ENCODE measurements at regions not wholly inside any gene's neighbourhood (a gene's known extent, or its start where the extent isn't known, plus 50 kb on each side); places are given as distances from the start of the nearest gene placed in this dataset.

DNA sequence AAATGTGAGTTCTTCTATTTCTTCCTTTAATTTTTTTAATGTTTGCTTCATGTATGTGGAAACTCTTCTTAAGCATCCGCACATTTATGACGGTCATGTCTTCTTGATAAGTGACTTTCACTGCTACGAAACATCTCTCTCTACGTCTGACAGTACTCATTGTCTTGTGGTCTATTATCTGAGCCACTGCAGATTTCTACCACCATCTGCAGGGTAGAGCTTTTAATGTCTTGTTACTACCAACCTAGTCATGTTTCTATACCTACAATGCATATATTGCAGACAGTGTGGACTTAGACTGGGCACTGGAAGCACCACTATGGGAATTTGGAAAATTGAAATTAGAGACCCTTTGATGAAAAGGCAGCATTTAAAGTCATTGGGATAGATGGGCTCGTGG, 75.4 kb upstream of the ARHGEF7 start:
- intact Hi-C loops (cut with micrococcal nuclease), result no loop called here

DNA sequence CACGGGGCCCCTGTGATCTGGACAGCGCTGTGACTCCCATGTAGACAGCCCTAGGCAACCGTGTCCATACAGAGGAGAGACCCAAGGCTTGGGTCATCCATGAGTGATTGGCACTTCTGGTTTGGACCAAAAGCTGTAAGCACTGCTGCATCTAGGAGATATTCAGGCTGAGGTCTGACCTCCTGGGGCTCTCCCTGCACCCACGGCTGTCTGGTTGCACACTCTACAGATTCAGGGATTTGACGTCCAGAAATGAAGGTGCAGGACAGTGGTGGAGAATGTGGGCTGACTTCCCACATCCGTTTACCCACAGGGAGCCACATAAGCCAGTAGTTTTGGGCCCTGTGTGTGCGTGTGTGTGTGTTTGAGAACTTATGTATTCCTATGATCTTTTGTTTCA, 76.2 kb upstream of the ARHGEF7 start:
- intact Hi-C loops (cut with micrococcal nuclease), result no loop called here

DNA sequence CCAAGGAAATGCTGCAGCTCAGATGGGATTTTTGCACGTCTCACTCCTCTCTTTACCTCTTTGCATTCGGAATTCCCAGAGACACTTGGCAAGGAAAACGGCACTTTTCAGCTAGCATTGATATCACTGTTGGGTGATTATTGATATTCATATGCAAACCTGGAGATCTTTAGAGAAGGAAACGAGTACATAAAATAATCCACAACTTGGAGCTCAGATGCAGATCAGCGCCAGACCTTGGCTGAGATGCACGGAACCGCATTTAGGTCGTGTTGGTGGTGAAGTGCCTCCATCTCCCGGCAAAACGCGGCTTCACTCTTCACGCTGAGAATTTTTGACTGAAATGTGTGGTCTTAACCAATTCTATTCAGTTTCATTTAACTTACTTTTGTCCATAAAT, 77.2 kb upstream of the ARHGEF7 start:
- intact Hi-C loops (cut with micrococcal nuclease), result no loop called here

DNA sequence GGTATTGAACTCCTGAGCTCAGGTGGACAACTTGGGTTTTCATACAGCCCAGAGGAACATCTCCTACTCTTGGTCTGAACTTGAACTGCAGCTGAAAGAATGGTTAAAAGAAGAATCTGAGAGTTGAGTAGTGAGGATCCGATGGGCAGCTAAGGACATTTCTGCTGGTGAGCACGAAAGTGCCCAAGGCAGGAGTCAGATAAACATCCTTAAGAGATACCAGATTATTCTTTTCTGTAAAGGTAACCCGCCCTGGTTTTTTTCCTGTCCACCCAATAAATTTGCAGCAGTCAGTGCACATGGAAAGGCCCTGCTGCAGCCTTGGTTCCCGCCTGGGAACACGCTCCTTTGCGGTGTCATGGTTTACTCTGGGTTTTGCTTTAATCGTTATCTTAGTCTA, 78.4 kb upstream of the ARHGEF7 start:
- intact Hi-C loops (cut with micrococcal nuclease), result no loop called here

DNA sequence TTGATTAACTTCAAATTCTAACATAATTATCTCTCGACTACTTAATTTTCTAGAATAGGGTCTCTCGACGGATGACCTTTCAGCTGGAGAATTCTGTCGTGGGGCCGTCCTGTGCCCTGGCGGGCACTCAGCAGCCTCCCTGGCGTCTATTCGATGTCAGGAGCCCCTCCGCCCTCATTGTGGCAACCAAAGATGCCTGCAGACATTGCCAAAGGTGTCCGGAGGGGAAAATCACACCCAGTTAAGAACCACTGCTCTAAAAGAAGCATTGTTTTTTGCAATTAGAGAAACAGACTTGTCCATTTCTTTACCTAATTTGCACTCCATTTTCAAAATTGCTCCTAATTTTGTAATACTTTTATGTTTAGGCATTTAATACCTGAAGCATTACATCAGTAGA, 79.2 kb upstream of the ARHGEF7 start:
- intact Hi-C loops (cut with micrococcal nuclease), result no loop called here

DNA sequence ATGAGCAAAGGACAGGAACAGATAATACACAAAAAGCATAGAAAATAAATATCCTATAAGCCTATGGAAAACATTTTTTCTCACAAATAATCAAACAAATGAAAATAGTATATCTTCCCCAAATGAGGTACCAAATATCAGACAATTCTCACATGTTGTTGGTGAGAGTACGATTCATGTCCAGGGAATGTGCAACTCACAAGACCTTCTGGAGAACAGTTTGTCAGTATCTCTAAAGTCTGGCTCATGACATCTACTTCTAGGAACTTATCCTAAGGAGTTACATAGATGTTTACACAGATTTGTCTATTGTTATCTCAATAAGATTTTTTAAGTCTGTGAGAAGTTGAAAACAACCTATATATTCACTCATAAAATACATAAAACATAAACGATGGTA, 80.3 kb upstream of the ARHGEF7 start:
- intact Hi-C loops (cut with micrococcal nuclease), result no loop called here

DNA sequence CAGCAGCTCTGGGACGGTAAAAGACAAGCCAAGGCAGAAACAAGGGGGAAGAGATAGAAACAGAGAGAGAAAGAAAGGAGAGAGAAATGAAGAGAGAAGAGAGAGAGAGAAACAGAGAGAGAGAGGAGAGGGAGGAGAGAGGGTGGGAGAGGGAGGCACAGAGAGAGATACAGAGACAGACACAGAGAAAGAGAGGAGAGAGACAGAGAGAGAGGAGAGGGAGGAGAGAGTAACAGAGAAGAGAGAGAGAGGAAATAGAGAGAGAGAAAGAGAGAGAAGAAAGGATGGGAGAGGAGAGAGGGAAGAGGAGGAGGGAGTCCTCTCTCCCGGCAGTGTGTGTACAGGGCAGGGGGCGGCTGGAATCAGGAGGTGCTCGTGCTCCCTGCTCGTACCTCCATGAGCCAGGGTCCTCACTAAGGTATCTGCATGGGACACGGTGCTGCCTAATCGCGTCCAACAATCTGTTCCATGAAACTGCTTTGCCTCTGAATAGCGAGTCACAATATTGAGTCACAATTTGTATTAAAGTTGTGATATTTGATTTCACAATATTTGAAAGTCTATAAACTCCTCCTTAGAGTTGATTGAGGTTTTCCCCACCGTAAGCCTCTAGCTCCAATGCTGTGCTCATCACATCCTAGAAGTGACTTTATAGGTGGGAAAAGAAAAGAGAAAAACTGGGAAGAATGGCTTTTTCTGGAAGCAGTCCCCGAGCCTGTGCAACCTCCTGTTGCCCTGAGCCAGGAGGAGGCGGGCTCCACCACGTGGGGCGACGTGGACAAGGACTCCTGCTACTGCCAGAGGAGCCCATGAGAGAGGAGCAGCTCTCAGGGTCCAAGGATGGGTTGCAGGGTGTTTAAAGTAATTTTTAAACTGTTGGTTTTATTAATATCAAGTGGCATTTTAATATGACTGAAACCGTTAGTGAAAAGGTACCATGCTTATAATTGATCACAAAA, 81.7 kb upstream of the ARHGEF7 start:
- intact Hi-C loops (cut with micrococcal nuclease), result no loop called here

DNA sequence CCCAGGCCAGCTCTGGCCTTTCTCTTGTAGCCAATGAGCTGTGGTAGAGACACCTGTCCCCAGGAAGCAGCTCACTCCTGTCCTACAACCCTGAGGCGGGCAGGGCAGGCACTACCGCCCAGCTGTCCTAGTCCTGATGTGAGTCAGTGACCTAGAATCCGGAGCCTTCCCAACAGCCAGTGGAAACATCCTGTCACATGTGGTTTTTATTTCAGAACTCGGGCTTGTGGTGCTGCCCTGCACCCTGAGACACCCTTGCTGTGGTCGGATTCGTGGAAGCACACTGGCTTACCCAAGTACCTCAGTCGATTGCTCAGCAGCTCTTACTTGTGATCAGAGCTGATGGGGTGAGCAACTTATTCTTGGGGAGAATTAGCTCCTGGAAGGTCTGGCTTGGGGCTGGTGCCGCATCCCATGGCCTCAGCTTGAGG, 83.6 kb upstream of the ARHGEF7 start:
- intact Hi-C loops (cut with micrococcal nuclease), result no loop called here

DNA sequence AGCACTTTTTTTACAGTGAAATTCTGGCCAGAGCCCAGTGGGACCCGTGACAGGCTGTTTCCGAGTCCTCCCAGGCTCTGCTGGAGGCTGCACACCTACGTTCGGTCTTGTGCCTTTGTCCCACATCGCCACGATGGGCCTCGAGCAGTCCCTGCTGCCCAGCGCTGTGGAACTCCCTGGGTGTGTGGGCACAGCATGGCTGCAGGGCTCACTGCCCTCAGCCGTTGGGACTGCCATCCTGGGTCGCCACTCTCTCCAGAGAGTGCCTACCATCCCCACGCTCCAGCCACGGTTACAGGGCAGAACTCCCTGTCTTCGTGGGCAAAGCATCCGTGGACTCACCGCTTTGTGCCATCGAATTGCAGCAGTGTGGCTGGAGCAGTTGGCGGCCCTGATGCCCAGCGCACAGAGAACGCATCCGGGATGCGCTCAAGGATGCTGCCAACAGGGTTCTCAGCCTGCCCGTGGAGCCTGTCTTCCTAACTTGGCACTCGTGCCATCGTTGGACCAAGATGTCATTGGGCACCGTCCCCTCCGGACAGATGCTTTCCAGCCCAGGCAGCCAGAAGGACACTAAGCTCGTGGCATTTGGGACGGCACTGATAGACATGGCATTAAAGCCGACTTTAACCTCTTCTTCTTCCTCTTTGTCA, 85.0 kb upstream of the ARHGEF7 start:
- intact Hi-C loops (cut with micrococcal nuclease), result no loop called here

DNA sequence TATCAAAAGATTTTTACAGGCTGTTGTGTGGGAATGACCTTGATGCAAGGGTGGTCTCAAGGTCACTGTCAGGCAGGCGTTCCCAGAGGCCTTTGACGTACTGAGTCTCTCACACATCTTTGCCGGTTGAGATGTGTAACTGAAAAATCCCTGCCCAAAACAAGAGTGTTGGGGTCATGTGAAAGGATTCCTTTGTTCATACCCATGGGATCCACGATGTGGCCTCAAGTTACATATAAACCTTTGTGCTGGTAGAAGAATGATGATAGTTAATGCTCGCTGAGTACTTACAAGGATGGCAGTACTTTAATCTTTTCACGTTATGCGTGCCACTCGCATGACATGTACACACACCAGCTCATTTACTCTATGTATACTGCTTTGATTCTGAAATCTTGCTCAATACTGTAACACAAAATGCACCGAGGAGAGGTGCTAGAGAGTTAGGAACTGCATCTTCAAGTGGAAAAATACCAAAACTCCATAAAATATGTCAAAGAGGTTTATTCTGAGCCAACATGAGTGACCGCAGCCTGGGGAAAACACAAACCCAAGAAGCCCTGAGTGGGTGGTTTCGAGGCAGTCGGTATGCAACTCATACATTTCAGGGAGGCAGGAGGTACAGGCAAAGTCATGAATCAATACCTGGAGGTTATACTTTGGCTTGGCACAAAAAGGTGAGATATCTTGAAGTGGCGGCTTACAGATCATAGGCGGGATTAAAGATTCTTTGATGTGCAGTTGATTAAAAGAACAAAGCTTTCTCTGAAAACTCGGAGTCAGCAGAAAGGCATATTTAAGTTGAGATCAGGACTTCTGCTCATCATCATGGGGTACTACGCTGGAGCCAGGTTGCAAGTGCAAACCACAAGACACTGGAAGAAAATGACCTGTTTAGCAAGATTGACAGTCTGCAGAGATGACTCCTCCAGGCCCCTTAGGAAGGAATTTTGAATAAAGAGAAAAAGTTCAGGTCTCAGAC, 87.4 kb upstream of the ARHGEF7 start:
- intact Hi-C loops (cut with micrococcal nuclease), result no loop called here

DNA sequence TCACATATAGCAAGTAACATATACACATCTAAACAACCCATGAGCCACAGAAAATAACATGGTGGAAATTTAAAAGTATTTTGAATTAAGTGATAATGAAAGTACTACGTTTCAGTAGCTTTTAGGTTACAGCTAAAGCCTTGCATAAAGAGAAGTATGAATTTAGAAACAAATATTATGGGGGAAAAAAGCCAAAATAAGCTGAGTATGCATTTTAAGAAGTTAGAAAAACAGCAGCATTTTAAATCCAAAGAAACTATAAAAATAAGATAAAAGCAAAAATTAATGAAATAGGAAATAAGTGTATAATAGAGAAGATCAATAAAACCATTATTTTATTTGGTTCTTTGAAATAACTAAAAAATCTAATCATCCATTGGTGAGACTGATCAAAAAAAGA, 89.8 kb upstream of the ARHGEF7 start:
- intact Hi-C loops (cut with micrococcal nuclease), result no loop called here

DNA sequence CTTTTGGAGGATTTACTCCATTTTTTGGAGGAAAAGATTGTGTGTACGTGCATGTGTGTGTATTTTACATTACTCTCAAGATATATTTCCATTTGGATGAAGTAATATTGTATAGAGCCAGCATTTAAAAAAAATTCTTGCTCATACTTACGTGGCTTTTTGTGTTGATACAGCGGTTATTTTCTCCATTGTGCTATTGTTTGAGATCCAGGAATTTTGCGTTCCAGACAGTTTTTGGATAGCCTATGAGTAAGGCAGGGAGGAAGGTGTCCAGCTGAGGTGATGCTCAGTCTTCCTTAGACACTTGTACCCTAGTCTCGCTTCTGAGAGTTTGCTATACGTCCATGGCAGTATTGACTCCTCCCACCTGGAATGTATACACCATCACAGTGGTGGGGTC, 92.2 kb upstream of the ARHGEF7 start:
- intact Hi-C loops (cut with micrococcal nuclease), result no loop called here

DNA sequence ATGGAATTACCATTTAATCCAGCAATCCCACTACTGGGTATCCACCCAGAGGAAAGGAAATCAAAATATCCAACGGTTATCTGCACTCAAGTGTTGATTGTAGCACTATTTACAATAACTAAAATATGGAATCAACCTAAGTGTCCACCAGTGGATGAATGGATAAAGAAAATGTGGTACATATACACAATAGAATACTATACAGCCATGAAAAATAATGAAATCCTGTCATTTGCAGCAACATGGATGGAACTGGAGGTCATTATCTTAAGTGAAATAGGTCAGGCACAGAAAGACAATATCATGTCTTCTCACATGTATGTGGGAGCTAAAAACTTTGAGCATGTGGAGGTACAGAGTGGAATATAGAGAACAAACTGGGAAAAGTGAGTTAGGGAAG, 92.9 kb upstream of the ARHGEF7 start:
- intact Hi-C loops (cut with micrococcal nuclease), result no loop called here

DNA sequence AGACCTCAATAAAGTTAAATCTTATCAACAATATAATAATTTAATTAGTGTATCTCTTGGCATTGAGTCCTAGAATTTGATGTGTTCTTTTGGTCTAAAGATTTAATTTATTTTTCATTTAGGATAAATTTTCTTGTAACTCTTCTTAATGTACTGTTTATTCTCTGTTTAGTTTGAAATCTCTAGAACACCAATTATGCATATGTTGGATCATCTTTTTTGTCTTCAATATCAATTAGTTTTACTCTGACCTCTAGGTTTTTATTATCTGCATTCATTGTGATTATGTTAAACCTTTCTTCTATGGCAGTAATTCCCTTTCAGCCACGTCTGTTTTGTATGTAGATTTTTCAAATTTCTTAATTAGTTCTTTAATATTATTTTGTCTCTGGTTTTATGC, 93.8 kb upstream of the ARHGEF7 start:
- intact Hi-C loops (cut with micrococcal nuclease), result no loop called here

DNA sequence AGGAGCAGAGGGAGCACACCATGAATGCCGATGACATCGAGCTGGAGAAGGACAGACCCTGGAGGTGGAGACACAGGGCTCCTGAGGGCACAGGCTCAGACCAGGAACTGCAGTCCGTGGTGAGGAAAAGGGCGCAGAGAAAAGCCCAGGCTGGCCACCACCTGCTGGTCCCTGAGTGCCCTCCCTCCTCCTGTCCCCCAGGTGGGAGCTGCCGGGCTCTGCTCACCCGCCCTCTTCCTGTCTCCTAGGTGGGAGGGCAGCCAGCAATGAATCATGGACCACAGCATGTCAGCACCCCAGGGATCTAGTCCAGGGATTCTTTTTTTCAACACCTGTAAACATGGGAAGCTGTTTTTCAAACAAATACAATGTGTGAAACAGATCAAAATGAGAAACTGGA, 94.6 kb upstream of the ARHGEF7 start:
- intact Hi-C loops (cut with micrococcal nuclease), result no loop called here

DNA sequence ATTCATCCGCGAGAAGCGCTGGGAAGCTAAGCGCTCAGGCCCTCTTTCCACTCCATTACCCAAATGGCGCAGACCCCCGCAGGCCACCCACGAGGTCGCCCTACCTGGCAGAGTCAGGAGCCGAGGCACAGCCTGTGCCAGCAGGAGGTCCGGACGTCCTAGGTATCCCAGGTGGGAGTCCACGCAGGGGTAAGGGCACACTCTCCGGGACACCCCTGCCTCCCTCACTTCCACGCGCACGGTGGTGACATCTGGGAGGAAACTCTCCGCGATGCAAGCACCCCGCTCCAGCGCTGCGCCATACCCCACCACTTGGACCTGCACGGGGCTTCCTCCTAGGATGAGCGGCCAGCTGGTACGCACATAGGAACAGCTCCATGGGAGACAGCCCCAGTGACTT, 95.1 kb upstream of the ARHGEF7 start:
- intact Hi-C loops (cut with micrococcal nuclease), result no loop called here

DNA sequence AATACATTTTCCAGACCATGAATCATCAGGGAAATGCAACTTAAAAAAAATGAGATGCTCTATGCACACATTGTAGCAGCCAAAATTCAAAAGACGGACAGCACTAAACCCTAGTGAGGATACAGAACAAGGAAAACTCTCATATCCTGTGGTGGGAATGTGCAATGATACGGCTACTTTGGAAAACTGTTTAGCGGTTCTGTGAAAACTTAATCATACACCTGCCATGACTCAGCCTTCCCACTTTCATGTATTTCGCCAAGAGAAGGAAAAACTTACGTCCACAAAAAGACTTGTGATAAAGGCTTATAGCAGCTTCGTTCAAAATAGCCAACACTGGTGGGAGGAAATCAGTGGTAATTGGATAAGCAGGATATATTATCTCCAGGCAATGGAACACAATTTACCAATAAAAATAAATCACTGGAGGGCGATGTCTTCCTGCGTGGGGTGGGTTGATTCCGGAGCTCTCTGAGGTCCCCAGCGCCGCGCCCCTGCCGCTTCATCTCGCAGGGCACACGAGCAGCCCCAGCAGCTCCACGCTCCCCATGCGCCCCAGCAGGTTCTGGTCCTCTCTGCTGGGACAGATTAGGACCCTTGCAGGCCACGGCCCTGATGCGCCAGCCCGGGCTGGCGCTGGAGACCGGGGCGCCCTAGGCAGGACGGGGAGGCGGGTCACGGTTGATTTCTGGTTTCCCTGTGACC, 97.2 kb upstream of the ARHGEF7 start:
- intact Hi-C loops (cut with micrococcal nuclease), result no loop called here

DNA sequence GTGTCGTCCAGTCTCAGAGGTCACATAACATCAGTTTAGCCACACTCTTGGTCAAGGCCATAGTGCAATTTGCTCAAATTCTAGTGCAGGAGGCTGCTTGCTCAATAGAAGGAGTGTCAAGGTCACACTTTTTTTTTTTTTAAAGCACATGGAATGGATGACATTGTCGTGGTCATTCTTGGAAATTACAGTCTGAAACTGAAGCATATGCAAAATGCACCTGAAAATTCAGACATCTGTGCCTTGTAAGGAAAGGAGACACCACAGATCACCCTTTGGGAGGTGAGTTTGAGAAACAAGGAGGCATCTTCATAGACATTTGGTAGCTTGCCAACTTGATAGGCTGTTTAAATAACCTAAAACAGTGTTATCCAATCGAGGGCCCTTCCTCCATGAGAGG, 98.3 kb upstream of the ANKRD10 start:
- intact Hi-C loops (cut with micrococcal nuclease), result no loop called here

DNA sequence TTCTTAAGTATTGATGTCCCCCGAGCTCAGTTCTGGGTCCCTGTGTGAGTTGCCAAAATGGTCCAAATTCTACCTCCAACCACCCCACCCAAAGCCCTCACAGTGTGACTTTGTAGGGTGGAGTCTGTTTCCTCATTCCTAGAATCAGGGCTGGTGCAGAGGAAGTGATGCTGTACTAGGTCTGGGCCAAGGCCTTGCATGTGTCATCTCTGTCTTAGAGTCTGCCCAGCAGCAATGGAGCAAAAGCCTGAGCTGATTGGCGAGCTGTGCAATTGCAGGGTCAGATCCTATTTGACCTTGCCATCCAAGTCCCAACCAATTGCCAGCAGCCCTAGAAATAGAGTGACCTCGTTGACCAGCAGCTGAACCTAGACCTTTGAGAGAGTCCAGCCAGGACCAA, 97.0 kb upstream of the ANKRD10 start:
- intact Hi-C loops (cut with micrococcal nuclease), result no loop called here

DNA sequence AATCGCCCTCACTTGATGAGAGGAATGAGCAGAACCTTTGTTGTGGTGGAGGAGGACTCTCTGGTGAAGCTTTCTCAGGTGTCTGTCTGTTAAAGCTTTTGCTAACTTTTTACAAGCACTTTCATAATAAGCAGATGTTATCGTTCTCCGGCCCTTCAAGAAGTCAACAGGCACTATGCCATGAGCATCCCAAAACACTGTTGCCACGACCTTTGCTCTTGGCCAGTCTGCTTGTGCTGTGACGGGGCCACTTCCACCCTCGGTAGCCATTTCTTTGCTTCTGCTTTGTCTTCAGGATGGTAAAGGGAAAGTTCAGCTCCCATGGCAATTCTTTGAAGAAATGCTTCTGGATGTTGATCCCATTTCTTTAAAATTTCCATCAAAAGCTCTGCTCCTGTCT, 93.5 kb upstream of the ANKRD10 start:
- intact Hi-C loops (cut with micrococcal nuclease), result no loop called here

DNA sequence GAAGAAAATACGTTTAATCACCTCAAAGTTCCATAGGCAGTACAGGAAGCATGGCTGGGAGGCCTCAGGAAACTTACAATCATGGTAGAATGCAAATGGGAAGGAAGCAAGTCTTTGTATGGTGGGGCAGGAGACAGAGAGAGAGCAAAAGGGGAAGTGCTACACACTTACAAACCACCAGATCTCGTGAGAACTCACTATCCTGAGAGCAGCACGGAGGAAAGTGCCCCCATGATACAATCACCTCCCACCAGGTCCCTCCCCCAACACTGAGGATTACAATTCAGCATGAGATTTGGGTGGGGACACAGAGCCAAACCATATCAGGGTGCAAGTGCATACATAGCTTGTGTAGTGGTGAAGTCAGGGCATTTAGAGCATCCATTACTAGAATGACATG, 92.3 kb upstream of the ANKRD10 start:
- intact Hi-C loops (cut with micrococcal nuclease), result no loop called here

All from T-helper 2 cell treated with Interferon-gamma antibody and Interleukin-4, amounts not matched to agents 100 ng/mL and 5 ng/mL, for 36 hours (primary cell).